NCI-H446 treated with DMSO at 0.1 percent for 48 hours (cell line): ENCODE measurements at regions not wholly inside any gene's neighbourhood (a gene's known extent, or its start where the extent isn't known, plus 50 kb on each side); places are given as distances from the start of the nearest gene placed in this dataset.

Experiments
- DNase-seq: peaks from one replicate; lab custom pipeline; 2025; lab: John Stamatoyannopoulos, UW

DNA sequence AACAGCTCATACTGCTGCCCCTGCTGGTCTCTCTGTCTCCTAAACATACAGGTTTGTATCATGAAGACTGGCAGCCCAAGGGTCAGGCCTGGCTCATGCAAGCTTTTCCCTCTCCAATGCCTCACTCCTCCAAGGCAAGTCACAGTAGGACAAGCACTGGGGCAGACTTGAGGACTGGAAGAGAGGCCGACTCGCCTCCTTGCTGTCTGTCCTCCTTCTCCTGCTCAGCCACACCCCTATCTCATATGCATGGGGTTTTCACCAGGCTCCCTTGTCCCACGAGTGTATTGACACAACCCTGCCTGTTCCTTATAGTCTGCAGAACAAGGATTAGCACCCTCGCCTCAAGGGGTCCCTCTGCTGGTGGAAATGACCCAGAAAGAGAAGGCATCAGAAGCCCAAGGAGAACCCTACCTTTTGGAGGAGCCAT is 223.7 kb downstream of the SOX11 start:
- DNase-seq: no peak

DNA sequence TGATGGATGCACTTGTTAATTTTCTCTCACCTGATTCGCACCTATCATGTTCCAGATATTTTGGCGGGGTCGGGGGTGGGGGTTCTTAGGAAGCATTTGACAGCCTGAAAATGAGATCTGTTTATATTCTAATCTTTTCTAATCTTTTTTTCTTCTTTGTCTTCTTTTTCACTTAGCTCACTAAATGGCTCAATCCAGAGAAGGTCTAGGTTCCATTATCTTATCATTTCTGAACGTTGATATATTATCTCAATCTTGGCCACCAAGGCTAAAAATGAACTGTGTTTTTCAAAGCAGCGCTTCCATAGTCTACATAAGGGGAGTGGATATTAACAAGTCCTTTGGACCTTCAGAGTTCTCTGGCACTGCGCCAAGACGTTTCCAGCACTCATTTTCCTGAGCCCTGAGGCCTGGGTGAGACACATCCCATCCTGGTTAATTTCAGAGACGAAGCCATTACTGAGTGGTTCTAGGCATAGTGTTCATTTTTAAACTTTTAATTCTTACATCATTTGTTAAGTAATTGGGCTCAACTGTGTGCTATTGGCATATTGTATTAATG is 229.0 kb downstream of the SOX11 start:
- no peak for DNase-seq

DNA sequence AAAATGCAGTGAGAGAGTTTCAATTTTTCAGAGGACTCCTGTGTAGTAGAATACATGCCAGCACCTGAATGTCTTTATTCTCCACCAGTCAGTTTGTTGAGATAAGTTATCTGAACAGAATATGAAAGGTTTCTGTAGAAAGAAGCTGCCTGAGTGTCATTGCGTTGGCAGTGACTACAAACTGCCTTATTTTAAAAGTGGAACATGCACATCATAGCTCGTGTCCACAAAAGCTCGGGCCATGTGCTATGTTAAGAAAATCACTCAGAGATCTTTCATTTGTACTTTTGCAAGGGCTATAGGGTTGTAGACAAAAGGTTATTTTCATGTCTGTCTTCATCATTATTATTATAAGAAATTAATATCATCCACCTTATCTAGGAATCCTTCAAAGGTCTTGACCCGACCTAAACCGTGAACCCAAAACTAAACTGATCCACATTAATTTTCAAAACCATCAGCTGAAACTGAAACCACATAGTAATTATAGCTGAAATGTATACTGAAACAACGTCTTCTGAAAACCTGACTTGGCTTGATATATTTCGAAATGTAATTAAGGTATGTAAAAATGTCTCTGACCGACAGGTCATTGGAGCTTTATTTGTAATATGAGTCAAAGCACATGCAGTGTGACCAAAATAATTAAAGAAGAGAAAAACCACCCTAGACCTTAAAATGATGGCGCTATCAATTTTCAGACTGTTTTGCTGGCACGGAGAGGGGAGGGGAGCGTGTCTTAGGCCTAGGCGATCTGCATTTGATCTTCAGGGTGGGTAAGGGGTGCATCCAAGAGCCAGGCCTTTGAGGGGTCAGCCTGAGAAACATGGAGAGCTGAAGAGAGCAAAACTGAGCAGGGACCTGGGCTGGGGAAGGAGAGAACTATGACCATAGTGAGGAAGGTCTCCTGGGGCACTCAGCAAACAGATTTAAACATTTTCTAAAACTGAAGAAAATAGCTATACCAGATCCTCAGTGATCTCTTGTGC is 232.1 kb downstream of the SOX11 start:
- no peak for DNase-seq

DNA sequence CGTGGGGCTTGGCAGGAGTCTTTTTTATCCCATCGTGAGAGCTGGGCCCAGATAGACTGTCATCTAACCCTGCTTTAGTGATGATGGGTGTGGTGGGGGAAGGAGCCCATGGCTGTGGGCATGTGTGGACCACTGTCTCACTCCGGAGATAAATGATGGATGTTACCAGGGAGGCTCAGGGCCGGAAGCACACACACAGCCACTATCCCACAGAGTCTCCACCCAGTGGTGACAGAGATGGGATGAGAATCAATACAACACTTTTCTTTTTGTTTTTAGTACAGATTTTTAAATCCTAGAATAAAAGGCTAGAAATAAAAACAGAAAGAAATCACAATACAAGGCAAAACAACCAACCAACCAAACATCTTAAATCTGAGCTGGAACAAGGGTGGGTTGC is 233.4 kb downstream of the SOX11 start:
- no peak for DNase-seq

DNA sequence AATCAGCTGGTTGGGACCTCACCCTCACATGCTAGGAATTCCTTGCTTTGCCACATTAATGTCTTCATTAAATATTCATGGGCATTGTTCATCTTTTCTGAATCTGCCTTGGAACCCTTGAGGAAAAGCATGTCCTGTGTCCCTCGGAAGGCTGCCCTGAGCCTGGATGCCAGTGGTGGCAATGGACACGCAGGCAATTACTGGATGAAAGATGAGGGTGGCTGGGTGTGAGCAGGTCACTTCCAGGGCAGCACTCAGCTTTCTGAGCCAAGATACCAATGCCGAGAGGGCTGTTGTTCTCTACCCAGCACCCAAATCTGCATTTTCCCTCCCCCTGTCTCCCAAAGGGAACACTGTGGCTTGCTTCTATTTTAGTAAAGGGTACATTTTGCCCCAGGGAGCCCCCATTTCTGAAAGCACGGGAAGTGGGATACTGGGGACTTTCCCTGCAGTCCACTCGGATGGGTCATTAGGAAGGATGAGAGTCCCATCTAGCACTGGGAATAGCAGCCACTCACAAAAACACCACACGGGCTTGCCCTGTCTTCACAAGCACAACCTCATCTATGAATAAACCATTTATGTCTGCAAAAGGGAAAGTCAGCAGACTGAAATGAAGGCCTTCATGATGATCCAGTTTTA is 234.8 kb downstream of the SOX11 start:
- DNase-seq: no peak

DNA sequence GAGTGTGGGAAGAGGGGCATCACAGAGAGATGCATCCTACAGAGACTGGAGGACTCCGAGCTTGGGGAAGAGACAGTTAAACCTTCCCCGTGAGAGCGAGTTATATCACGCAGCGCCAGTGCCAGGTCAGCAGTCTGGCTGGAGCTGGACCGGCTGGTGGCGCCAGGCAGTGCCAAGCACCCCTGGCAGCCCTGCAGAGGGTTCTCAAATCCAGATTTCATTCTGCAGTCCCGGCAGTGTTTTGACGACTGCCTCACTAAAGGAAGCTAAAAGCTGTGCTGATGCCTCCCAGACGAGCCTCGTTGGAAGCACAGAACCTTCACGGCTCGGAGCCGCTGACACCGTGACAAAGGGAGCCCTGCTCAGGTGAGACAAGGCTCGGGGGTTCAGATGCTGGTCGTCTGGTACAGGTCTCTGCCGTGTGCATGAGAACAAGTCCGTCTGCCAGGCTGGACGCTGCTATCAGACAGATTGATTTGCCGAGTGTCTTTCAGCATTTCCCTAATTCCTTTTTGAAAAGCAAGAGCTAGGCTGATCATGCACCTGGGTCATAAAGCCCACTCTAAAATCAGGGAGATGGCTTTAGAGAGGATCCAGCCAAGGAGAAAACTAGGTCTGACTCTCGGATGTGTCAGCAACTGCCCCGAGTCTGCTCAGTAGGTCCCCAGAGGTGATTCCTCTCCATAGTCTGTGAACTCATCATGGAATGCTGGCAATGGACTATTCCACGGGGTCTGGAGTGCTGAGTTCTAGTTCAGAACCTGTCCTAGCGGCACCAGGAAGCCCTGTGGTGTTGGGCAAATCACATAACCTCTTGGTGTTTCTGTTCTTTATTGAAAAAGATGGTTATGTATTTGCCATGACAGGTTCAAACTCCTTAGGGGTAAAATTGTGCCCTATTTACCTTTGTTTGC is 240.6 kb downstream of the SOX11 start:
- peak; percentile 14 for DNase-seq

DNA sequence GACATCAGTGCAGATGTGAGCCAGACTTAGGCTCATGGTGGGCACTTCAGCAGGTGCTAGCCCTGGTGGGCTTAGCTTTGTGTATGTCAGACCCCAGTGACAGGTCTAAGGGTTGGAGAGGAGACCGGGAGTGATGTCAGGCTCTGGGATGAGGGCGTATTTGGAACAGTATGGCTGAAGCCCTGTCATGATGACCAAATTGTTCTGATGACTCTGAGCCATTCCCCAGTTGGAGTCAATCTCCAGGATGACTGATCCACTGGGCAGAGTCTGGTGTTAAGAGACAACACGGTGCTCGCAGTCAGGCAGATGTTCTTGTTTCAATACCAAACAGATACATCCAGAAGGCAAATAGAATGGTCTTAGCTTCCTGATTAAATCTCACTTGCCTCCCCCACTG is 241.5 kb downstream of the SOX11 start:
- DNase-seq: no peak

DNA sequence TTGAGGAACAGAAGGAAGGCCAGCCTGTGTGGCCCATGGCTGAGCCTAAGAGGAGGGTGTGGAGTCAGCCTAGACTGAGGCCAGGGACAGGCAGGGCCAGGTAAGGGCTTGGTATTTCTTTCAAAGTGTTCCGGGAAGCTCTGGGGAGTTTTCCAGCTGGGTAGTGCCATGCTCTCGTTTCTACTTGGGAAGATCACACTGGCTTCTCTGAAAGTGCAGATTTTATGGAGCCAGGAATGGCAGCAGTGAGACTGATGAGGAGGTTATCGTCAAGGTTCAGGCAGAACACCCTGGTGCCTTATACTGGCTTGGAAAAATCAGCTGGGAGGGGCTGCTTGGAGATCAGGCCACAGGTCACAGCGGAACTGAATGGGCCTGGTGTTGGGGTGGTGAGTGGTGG is 245.1 kb downstream of the SOX11 start:
- no peak for DNase-seq

DNA sequence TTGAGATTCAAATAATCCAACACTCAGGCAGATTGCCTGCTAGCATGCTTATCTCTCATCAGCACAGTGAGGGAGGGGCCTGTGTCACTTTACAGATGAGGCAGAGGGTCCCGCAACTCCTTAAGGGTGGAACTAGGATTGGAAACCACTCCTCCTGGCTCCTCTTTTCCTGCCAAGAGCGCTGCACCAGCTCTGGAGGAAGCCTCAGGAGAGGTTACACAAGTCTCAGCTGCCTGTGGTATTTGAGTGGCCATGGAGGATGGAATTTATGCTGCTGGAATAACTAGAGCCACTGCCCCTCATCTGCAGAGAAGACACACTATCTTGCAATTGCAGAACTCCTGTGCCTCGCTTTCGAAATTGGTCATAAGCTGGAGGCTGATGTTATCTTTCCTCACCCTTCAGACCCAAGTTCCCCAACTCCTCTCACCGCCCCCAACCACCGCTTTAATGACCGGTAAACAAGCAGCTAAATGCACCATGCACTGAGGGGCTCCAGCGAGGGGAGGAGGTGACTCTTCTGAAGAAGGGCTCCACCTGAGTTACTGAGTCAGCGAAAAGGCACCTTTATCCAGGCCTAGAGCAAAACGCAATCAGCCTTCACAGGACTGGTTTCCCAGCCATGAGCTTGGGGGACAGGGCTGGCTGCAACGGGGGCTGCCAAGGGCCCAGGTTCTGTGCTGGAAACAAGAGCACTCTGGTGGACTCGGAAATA is 245.8 kb downstream of the SOX11 start:
- no peak for DNase-seq

DNA sequence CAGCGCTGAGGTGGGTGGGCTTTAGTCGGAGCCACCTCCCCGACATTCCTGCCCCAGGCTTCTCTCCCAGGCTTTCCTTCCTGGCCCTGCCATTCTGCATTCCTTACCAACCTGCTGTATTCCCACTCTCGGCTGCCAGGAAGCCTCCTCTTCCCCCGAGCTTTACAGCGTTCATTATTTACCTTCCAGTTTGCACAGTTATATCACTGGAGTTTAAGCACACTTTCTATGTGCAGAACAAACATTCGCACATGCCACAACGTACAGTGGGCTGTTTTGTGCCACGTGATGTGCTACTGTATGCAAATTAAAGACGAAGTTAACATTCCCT is 246.3 kb downstream of the SOX11 start:
- no peak for DNase-seq

DNA sequence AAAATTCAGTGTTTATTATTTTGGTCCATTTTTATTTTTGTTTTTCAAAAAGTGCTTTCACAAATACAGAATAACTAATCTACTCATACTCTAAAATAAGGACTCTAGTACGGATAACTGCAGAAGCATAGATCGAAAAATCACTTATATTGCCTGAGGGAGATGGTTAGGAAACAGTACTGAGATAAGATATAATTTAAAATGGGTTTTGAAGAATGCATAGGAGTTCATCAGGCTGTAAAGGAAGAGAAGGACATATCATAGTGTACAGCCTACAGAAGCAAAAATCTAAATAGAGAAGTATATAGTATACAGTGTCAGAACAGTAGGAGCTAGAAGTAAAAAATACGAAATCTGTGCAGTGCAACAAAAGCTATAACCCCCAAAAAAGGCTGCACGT is 247.4 kb downstream of the SOX11 start:
- DNase-seq: no peak

DNA sequence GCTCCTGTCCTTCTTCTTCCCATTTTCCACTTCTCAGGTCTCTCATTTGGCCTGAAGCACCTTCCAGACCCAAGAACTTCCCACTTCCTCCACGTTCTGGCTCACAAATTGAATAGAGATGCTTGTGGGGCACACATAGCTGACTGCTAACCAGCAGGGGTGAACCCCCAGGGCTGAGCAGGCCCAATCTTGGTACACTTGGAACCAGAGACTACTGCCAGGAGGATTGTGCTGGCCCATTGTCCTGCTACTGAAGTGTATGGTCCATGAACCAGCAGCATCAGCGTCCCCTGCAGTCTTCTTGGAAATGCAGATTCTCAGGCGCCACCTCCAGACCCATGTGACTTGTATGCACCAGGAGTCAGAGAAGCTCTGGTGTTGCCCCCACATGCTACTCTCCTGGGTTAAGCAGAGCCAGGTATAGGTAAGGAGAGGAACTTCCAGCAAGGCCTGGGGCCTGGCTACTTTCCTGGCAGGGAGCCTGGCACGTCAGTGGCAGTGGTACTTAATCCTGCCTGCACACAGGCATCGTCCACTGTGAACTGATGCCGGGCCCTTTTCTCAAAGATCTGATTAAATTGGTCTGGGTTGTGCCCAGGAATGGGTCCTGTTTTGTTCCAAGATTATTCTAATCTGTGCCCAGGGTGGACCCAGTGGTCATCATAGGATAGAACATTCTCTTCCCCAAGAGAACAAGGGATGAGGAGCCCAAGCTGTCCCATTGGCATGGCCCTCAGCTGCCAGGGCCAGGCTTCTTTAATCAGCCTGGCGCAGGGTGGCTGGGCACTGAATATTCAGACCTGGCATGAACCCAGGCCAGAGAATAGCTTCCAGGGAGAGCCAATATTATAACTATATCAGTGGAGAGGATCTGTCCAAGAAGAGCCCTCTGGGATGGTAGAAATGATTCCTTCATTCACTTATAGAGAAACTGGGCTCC is 248.7 kb downstream of the SOX11 start:
- DNase-seq: no peak

DNA sequence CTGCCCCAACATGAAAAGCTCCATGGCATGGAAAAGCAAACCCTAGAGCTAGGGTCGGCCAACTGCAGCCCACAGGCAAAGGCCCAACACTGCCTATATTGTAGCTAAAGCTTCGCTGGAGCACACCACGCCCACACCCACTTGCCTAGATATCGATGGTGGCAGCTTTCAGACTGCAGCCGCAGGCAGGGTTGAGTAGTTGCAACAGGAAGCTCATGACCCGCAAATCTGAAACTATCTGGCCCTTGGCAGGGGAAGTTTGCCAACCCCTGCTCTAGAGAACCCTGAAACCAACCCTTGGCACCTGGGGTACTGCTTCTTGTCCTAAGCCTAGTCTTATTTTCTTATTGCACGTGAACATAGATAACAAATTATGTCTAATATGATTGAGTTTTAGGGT is 250.0 kb downstream of the SOX11 start:
- no peak for DNase-seq

DNA sequence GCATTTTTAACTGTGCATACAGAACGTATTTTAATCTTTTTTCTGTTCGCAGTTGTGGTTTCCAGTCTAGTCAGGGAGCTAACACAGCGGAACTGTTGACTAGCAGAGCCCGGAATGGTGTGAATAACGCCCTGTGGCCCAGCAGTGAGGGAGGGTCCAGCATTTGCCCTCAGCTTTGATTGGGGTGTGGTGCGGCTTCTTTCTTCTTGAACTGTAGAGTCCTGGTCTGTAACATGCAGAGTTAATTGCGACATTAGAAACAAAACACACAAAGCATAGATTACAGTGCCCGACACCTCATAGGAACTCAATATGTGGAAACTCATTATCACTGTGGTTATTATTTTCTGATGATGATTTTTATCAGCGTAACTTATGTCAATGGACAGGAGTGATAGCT is 253.6 kb downstream of the SOX11 start:
- DNase-seq: no peak

DNA sequence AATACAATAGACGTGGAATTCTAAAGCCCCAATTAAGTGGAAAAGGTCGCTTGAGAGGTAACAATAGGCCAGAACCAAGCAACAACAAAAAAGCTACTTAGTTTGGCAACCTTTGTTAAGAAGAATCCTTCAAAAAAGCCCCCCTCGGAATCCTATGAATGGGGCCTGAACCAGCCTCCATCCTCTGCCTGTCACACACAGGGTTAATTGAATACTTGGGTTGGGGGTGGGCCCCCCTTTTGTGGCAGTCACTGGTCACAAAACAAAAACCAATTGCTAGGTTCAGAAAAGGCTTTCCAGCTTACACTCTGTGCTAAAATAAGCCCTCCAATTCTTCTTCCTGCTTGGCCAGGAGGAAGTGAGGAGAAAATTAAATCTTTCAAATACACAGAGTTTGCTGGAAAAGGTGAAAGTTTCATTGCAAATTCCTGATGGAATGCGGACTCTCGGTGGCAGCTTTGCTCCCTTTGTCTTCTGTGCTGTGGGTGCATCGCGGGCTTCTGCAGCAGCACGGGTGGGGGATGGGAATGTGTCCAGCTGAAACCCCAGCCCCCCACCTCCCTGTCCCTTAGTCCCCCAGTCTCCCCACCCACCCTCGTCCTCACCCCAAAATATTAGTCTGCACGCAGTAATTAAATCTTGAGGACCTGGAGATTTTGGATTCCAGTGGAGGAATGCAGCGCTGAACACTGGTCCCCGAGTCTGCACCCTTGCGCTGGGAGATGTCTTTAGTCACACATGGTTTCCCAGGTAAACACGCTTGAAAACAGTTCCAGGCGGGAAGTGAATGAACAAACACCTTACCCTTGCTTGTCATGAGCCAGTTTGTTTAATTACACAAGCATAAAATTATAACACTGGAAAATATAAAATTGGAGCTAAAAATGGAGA is 254.3 kb downstream of the SOX11 start:
- no peak for DNase-seq

DNA sequence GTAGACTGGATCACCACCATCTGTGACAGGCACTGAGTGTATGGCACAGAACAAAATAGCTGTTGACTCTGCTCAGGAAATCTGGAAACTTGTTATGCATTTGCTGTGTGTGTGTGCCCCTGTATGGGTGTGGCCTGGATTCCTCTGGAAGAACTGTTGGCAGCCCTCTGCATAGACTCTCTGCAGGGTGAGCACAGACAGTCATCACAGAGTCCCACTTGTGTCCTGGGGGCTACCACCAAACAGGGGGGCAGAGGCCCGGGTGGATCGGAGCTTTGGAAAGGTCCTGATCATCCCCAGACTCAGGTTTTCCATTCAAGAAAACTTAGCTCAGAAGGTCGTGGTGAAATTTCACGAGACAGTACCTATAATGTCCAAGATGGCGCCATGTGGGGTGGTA is 258.6 kb downstream of the SOX11 start:
- no peak for DNase-seq

DNA sequence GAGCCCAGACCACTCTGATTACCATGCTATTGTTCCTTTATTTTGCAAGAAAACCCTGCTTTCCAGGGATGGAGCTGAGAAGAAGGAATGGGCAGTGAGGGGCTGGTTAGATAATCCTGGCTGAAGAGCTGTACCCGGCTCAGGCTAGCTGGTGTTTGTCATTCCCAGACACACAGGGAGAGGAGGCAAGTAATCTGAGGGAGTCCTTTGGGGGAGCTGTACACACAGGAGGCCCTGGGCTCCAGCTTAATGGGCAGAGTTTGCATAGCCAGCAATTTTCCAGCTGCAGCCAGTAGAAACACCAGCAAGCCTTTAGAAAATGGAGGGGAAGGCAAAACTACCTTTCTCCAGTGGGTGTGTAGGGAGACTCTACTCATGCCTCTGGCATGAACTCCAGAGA is 259.3 kb downstream of the SOX11 start:
- no peak for DNase-seq

DNA sequence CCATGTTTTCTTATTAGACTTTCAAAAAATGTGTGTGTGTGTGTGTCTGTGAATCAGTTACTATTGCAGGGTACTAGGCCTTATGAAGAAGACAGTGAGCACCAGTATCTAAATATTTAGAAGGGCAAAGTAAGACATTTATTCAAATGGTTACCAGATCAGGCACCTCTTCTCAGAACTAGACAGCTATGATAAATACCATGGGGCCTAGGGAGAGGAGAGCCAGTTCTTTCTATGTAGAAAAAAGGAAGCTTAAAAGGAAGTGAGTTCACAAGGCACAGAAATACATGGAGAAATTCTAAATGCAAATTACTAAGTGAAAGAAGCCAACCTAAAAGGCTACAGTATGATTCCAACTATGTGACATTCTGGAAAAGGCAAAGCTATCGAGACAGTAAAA is 261.3 kb downstream of the SOX11 start:
- DNase-seq: no peak

DNA sequence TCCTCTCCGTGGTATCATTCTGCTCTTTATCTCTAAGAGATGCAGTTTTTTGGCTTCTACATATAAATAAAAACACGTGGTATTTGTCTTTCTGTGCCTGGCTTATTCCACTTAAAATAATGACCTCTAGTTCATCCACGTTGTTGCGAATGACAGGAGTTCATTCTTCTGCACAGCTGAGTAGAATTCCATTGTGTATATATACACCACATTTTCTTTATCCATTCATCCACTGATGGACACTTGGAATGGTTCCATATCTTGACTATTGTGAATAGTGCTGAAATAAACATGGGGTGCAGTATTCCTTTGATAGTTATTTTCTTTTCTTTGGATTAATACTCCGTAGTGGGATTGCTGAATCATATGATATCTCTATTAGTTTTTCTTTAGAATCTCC is 262.3 kb downstream of the SOX11 start:
- no peak for DNase-seq
